ENCODE measurements at regions not wholly inside any gene's neighbourhood (a gene's known extent, or its start where the extent isn't known, plus 50 kb on each side); places are given as distances from the start of the nearest gene placed in this dataset.

DNA sequence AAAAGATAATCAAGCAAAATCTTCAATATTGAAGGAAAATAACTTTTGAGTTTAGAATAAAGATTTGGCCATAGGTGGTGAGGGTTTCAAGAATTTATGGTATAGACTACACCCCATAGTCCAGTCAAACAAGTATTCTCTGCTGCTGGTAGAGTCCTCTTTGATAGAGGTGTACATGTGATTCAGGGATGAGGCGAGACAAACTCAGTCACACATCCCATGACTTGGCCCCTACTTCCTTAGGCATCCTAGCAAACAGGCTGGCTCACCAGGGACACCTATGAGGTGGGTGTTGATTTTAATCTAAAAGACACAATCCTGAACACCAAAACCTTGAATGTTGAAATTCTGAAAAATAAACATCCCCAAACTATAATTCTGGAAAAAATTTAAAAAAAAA is 78.1 kb upstream of the SLC25A13 start:
- DNase-seq: no peak
- Histone ChIP-seq H3K27me3 (no peaks in the 10 kb centered on the region), H3K4me3 (no peak overlapping the region), H3K4me1 (no peaks in the 10 kb centered on the region), H3K36me3 (no peaks in the 10 kb centered on the region), H3K9me3 (no peaks in the 10 kb centered on the region), H3K27ac (no peak overlapping the region)
- TF ChIP-seq, protein P1, sequence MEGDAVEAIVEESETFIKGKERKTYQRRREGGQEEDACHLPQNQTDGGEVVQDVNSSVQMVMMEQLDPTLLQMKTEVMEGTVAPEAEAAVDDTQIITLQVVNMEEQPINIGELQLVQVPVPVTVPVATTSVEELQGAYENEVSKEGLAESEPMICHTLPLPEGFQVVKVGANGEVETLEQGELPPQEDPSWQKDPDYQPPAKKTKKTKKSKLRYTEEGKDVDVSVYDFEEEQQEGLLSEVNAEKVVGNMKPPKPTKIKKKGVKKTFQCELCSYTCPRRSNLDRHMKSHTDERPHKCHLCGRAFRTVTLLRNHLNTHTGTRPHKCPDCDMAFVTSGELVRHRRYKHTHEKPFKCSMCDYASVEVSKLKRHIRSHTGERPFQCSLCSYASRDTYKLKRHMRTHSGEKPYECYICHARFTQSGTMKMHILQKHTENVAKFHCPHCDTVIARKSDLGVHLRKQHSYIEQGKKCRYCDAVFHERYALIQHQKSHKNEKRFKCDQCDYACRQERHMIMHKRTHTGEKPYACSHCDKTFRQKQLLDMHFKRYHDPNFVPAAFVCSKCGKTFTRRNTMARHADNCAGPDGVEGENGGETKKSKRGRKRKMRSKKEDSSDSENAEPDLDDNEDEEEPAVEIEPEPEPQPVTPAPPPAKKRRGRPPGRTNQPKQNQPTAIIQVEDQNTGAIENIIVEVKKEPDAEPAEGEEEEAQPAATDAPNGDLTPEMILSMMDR (IDR thresholded peaks at IDR 0.05): no peak
- intact Hi-C loops (cut with DNase I): no loop called here
- ATAC-seq: no peak

DNA sequence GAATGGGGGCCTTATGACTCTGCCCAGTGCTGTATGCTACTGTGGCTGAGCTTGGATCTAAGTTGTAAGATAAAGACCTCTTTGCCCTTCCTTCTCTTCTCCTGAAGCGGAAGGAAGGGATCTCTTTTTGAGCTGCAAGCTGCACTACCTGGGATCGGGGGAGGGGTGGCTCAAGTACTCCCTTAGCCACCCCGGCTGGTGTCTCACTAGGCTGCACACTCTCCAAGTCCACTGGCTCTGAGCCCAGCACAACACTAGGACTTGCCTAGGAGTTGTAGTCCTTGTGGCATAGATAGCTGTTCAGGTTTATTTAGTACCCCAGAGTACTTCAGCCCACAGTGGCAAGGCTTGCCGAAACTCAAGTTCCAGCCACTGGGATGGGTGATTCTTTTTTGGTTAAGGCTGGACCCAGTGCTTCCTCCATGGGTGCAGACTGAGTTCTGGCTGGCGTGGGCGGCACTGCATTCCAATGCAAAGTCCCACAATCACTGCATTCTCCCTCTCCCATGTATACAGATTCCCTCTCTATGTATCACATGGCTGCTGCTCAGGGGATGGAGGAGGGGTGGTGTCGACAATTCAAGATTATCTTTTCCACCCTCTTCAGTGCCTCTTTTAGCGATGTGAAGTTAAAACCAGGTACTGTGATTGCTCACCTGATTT is 76.2 kb upstream of the SLC25A13 start:
- intact Hi-C loops (cut with DNase I): no loop called here
- no peak overlapping the region for H3K4me3 ChIP-seq
- no peak overlapping the region for H3K27ac ChIP-seq
- H3K9me3 ChIP-seq: no peaks in the 10 kb centered on the region
- H3K4me1 ChIP-seq: no peaks in the 10 kb centered on the region
- DNase-seq (peak; percentile 61), ATAC-seq (peak; percentile 45)
- no peaks in the 10 kb centered on the region for H3K27me3 ChIP-seq
- TF ChIP-seq, protein P1 (IDR thresholded peaks at IDR 0.05): no peak
- H3K36me3 ChIP-seq: no peaks in the 10 kb centered on the region

DNA sequence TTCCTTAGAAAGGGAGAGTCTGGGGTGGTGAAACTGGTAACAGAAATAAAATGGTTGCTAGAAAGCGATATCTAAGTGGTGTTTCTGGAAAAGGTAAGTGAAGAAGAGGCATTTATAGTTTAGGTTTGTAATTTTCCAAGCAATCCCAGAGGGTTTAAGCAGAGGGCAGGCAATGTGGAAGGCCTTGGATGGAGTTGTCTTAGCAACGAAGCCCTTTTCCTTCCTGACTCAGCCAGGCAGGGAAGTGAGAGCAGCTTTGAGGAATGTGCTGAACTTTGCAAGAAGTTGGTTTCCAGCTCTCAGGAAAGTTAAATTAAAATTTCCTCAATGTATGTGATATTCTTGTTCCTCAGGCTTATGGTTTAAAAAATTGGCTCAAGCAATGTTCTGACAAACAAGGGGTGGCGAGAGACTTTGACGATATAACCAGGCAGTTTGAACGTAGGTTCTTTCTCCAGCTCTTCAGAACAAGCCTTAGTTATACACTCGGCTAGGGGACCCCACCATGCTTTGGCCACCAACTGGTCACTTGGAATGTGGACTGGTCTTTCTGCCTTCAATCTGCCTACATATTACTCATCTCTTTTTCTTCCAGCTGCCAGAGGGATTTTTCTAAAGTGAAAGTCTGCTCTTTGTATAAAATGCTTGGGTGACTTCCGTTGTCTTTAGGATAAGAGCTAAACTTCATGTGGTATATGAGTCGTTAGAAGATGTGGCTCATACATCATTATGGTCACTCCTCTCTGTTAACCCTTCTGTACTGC is 66.9 kb upstream of the SLC25A13 start:
- TF ChIP-seq, protein P1 (IDR thresholded peaks at IDR 0.05): no peak
- Histone ChIP-seq H3K9me3 (no peaks in the 10 kb centered on the region), H3K4me3 (no peak overlapping the region), H3K27ac (peak overlapping the region; percentile 52), H3K36me3 (no peaks in the 10 kb centered on the region), H3K4me1 (no peaks in the 10 kb centered on the region), H3K27me3 (no peaks in the 10 kb centered on the region)
- peak; percentile 29 for ATAC-seq
- DNase-seq: no peak
- intact Hi-C loops (cut with DNase I): no loop called here

DNA sequence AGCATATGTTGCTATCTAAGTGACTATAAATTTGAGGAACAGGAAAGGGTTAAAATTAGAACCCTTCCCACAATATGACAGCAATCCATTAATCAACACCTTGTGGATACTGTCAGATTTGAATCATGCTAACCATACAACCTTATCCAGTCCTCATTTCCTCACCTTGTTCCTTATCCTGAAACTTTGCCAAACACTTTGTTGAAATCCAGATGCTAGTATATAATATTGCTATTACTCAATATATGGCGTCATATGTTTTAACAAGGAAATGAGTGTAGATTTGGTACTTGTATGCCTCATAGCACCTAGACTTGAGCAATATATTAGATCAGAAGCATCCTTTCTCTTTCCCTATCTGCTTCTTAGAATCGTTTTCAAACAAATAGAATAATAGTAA is 66.3 kb upstream of the SLC25A13 start:
- H3K4me3 ChIP-seq: no peak overlapping the region
- H3K36me3 ChIP-seq: no peaks in the 10 kb centered on the region
- DNase-seq (no peak), ATAC-seq (no peak)
- H3K9me3 ChIP-seq: no peaks in the 10 kb centered on the region
- H3K4me1 ChIP-seq: no peaks in the 10 kb centered on the region
- H3K27me3 ChIP-seq: no peaks in the 10 kb centered on the region
- intact Hi-C loops (cut with DNase I): no loop called here
- TF ChIP-seq, protein P1 (IDR thresholded peaks at IDR 0.05): no peak
- H3K27ac ChIP-seq: peak overlapping the region; percentile 52

DNA sequence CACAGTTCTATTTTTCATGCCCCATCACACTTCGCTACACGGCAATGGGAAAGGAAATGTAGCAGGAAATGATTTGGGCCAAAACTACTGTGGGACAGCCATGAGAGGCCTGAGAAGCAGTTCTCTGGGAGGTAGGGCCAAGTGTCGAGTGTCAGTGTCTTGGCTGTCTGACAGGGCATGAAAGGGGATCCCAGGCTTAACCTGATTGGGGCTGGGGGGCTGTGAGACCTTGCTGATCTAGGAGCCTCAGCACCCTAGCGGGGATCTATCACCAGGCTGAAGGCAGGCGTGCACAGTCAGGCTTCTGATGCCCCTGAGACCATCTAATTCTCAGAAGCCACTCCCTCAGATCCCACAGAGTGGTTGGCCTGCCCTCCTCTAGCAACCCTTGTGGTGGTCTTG is 58.2 kb upstream of the SLC25A13 start:
- peak; percentile 22 for DNase-seq

More for the DNA sequence above, 58.2 kb upstream of the SLC25A13 start:
- Histone ChIP-seq H3K36me3 (no peaks in the 10 kb centered on the region), H3K4me3 (no peak overlapping the region), H3K27ac (no peak overlapping the region), H3K4me1 (no peaks in the 10 kb centered on the region), H3K27me3 (no peaks in the 10 kb centered on the region), H3K9me3 (no peaks in the 10 kb centered on the region)
- intact Hi-C loops (cut with DNase I): no loop called here
- TF ChIP-seq, protein P1 (IDR thresholded peaks at IDR 0.05): no peak
- no peak for ATAC-seq

All from upper lobe of right lung (tissue), 1 donor.